Stimulated activated CD8-positive, alpha-beta memory T cell treated with anti-CD3 and anti-CD28 coated beads, Interleukin-7, amount 100 ng/mL, for 24 hours (primary cell): ENCODE measurements at regions not wholly inside any gene's neighbourhood (a gene's known extent, or its start where the extent isn't known, plus 50 kb on each side); places are given as distances from the start of the nearest gene placed in this dataset.

Experiments
- DNase-seq: peaks from one replicate; pipeline ENCODE4 v3.0.0-alpha.2; 2020; ENCODE audit warnings: low read depth

GRCh38 chr10:110398419-110399105 lies 93.8 kb upstream of the SMNDC1 start:
- DNase-seq: no peak

- no peak for DNase-seq
Measured at GRCh38 chr10:110399106-110399964, 94.6 kb upstream of the SMNDC1 start.

DNA sequence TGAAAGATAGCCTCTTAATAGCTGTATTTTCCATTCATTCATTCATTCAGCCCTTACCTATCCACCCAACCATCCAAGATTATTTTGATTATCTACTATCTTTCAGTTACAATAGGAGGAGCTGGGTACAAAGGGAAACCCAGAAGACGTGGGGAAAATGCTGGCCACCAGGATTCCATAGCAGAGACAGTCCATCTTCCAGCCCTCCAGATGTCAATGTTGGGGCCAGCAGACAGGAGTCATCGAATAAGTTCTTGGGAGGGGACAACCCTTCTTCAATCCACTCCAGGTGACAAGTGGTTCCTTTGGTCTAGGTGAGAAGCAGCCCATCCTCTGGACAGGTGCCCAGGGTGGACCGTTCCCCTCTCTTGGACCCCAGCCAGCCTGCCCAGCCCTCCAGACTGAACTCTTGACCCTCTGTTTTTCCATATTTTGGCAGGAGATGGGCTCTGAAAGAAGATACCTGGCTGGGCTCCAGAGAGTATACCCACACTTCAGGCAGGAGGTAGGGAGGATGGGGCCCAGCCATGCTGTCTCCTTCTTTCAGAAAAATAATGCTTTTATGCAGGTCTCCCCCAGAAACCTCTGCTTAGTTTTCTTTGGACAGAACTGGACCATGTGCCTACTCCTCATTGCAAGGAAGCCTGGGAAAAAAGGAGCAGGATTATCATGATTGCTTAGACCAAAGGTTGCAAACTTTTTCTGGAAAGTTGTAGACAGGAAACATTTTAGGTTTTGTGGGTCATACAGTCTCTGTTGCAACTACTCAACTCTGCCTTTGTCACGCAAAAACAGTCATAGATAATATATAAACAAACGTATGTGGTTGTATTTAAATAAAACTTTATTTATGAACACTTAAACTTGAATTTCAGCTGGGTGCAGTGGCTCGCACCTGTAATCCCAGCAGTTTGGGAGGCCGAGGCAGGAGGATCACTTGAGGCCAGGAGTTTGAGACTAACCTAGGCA lies 95.5 kb upstream of the SMNDC1 start:
- DNase-seq: no peak

- no peak for DNase-seq
Measured at GRCh38 chr10:110401401-110402076, 96.2 kb upstream of the DUSP5 start.

GRCh38 chr10:110402077-110402416 lies 95.7 kb upstream of the DUSP5 start:
- no peak for DNase-seq

- DNase-seq: no peak
Measured at GRCh38 chr10:110403593-110403992, 94.1 kb upstream of the DUSP5 start.

DNA sequence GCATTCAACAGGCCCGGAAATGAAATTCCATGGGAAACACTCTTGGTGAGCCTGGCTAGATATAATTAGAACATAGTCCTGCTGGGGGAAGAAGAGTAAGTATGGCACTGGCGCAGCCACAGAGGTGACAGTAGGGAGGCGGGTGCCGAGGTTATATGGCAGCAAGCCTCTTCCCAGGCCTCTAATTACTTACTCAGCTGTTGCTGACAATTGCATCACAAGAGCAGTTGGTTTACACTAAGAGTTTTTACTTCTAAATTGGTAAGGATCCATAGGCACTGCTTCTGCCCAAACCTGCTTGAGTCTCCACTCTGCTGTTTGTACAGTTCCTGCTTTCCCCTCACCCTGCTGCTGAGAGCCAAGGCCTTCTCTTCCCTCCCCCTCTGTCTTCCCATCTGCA lies 93.3 kb upstream of the DUSP5 start:
- no peak for DNase-seq

DNA sequence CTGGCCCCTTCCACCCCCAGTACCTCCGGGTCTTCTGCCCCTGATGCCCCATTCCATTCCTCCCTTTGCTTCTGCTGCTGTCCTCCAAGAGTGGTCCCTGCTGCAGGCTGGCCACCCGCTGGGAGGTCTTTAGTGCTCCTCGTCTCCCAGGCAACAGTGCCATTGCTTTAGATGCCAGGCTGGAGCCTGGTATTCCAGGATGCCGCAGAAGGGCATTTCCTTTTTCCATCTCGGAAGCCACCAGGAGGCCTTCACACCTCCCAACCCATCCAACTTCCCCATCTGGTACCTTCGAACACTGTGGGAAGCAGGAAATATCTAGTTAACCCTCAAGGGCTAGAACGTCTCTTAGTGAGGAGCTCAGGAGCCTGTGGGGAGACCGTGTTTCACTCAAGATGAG lies 92.9 kb upstream of the DUSP5 start:
- DNase-seq: no peak

DNA sequence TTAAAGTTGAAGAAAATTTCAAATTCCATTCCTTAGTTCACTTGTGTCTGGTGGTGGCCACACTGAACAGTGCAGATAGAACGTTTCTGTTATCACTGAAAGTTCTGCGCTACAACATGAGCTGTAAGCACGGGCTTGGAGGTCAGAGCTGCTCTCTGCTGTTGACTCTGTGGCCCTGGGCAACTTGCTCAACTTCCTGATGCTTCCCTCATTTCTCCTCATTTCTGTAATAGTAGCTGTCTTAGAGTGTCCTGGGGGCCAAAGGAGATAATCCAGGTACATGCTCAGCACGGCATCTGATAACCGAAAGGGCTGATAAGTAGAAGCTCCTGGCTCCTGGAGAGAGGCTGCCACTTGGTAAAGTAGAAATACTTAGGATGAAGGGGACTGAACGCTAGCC lies 92.3 kb upstream of the DUSP5 start:
- DNase-seq: no peak

GRCh38 chr10:110407301-110408170 lies 90.2 kb upstream of the DUSP5 start:
- DNase-seq: no peak

GRCh38 chr10:110408203-110408871 lies 89.4 kb upstream of the DUSP5 start:
- no peak for DNase-seq

- DNase-seq: no peak
Measured at GRCh38 chr10:110408943-110409342, 88.8 kb upstream of the DUSP5 start.

- no peak for DNase-seq
Measured at GRCh38 chr10:110409488-110409887, 88.2 kb upstream of the DUSP5 start.

GRCh38 chr10:110409926-110410325 lies 87.8 kb upstream of the DUSP5 start:
- DNase-seq: no peak

DNA sequence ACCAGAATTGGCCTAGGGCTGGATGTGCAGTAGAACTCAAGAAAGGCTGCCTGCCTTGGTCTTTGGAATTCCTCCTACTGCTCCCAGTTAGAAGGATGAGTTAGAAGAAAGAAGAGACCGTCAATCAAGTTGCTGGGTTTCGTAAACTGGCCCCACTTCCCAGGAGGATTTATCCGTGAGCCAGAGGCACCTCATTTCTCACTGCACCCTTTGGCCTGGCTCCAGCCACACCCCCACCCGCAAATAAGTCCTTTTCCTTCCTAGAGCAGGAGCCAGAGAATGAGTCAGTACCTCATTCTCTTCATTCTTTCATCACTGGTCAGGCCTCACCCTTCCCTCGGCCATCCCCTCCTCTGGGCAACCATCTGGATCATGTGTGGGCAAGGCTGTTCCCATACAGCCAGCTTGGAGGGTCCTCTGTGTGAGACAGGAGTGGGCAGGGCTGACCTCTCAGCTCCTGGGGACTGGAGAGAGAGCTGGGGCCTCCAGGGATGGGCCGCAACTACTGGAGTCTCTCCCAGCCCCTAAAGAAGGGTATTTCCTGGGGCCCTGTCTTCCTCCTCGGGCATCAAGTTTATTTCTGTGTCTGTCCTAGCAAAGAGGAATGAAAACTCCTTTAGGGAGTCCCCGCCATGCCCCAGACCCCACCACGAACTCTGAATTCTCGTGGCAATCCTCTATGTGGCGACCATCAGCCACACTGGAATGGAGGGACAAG lies 87.2 kb upstream of the DUSP5 start:
- no peak for DNase-seq

DNA sequence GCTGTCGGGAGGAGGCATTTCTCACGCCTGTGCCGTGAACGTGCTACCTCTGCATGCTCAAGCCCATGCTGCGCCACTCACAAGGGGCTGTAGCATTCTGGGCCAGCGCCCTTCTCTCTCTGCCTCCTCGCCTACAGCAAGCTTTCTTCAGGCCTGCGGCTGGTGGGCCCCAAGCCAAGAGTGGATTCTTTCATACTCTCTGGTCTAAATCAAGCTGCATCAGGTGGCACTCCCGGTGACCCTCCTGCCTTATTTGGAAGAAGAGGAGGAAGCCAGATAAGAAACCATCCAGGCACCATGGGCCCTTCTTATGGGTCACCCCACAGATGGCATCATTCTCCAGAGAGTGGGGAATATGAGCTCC lies 86.7 kb upstream of the DUSP5 start:
- no peak for DNase-seq

DNA sequence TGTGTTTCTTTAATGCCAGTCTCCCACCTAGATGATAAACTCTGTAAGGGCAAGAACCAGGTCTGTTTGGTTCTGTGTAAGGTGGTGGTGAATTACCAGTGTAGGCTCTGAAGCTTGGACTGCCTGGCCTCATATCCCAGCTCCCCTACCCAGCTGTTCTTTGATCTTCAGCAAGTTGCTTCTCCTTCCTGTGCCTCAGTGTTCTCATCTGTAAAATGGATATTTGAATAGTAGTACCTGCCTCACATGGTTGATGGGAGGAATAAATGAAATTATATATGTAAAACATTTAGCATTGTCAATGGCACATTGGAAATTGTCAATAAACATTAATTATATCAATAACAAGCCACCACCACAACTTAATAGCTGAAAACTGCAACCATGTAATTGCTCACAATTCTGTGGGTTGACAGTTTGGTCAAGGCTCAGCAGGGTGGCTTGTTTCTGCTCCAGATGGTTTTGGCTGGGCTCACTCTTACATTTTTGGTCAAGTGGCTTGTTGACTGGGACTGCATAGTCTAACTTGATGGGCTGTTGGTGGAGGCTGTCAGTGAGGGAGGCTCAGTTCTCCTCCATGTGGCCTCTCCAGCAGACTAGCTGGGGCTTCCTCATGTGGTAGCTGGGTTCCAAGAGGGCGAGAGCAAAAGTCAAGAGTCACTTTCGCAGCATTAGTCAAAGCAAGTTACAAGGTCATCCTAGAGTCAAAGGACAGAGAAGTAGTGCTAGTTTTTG lies 84.5 kb upstream of the DUSP5 start:
- no peak for DNase-seq

- no peak for DNase-seq
Measured at GRCh38 chr10:110413903-110414547, 83.7 kb upstream of the DUSP5 start.
